HG02943 (cell line): ENCODE measurements at regions not wholly inside any gene's neighbourhood (a gene's known extent, or its start where the extent isn't known, plus 50 kb on each side); places are given as distances from the start of the nearest gene placed in this dataset.

Experiments used
- ATAC-seq: cut with Tn5 transposase; IDR thresholded peaks from one replicate; pipeline ENCODE4 v1.9.1; 2021; ENCODE audit warnings: mild to moderate bottlenecking, low read depth, moderate library complexity; ENCODE audit not compliant: unreplicated experiment

- ATAC-seq = no peak
These were observed 359.6 kb downstream of the RNF144B start for GRCh38 chr6:18746727-18747126.

DNA sequence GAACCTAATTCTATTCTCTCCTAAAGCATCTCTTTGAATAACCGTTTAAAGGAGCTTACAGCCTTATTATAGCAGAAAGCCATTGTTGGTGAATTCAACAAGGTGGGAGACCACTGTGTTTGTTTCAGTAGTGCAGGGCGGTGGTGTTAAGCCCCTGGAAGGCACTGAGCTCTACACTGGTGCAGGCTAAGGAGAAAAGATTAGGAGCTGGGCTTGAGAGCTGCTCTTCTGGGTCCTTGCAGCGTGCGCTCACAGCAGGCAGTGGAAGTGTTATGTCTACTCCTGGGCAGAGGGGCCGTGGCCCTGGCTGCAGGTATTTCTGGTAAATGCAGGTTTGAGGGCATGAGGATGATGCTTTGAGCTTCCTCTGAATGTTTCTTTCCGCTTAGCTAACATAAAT, 361.2 kb downstream of the RNF144B start:
- no peak for ATAC-seq

DNA sequence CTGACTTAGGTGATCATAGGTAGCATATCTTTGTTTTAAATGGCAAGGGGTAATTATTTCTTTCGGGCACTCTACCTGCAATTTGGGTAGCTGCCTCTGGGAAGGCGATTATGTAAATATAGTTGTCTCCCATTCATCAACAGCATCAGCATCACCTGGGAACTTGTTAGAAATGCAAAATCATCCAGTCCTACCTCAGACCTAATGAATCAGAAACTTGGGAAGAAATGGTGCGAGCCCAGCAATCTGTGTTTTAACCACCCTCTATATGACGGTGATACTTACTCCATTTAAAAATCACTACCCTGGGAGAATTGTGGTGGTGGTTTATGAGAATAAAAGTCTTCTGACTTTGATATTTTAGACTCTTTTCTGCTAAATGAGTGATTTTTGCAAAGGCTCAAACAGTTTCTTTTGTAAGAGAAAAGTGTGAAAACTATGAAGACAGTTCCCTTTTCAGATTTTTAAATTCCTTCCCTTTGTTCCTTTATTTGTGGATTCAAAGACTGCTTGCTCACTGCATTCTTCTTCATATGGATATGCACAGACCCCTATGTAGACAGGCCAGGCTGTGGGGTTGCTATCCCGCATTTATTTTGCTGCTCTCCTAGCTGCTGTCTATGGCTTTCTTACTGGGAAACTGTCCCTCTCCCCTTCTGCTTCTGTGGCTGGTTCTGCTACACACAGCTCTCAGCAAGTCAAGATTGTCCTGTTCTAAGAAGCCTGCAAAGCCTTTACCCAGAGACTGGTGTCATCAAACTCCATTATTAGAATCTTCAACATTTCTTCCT, 365.3 kb downstream of the RNF144B start:
- no peak for ATAC-seq

- ATAC-seq = no peak
These were observed 365.9 kb downstream of the RNF144B start for GRCh38 chr6:18753076-18753475.

GRCh38 chr6:18763086-18763485, 375.9 kb downstream of the RNF144B start:
- ATAC-seq = no peak

GRCh38 chr6:18784794-18785193, 397.6 kb downstream of the RNF144B start:
- ATAC-seq = no peak

DNA sequence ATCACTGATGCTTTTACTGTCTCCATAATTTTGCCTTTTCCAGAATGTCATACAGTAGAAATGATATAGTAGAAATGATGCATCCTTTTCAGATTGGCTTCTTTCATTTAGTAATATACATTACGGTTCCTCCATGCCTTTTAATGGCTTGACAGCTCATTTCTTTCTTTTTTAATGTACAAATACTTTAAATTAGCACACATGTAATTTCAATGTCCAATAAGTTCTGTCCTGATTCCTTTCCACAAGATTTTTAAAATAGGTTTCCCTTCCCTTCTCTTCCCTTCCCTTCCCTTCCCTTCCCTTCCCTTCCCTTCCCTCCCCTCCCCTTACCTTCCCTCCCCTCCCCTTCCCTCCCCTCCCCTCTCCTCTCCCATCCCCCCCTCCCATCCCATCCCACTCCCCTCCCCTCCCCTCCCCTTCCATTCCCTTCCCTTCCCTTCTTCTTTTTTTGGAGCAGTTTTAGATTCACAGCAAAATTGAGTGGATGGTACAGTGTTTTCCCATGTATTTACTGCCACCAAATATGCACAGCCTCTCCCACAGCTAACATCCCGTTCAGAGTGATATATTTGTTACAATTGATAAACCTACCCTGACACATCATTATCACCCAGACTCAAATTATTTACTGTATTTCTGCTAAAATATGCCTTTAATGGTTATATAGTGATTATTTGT, 398.8 kb downstream of the RNF144B start:
- no peak for ATAC-seq

- no peak for ATAC-seq
These were observed 405.7 kb downstream of the RNF144B start for GRCh38 chr6:18792866-18793265.

GRCh38 chr6:18795726-18796125, 408.6 kb downstream of the RNF144B start:
- ATAC-seq = no peak

DNA sequence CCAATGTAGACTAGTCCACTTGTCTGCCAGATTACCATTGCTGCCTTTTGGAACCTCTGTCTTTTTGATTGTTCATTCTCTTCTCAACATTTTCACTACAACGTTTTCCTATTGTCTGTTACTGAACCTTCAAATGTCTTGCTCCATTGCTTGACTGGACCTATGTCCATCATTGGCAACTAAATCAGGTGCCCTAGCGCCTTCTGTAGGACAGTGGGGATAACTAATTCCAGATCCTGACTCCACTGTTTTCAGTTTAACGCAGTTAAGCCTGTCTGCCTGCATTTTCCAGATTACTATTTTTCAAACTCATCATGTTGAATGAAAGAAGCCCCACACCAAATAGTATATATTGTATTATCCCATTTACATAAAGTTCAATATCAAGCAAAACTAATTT, 433.6 kb downstream of the RNF144B start:
- no peak for ATAC-seq

DNA sequence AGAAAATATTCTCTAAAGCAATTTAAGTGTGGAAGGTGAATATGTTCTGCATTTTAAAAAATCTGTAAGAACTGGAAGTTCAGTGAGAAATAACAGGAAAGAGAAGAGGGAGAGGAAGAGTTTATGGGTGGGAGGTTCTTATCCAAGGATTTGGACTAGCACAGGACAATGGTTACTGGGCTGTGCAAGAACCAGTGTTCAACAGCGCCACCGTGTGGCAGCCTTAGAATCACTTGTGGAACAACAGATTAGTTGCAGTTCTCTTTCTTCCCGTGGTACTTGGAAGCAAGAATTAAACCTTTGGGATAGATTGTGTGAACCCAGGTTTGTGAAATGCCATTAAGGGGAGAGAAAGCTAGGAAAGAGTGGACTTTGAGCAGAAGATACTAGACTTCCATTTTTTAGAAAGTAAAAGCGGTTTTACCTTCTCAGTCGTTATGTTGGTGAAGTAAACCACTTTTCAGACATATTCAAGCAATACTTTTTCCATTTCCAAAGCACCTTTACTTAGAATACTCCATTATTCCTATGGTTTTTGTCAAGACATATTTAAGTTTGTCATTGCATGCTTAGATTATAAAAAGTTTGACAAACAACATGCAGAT, 436.7 kb downstream of the RNF144B start:
- ATAC-seq = no peak

- no peak for ATAC-seq
These were observed 442.2 kb downstream of the RNF144B start for GRCh38 chr6:18829272-18829870.

DNA sequence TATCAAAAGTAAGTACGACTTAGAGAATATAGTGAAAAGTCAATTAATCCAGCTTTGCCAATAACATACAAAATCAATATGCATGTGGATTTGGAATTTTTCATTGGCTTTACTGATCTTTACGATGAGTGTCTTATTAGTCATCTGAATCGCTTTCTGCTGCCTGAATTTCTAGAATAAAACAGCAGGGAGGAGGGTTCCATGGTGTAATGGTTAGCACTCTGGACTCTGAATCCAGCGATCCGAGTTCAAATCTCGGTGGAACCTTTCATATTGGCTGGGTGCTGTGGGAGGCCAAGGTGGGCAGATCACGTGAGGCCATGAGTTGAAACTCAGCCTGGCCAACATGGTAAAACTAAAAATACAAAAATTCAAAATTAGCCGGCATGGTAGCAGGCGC, 448.8 kb downstream of the RNF144B start:
- no peak for ATAC-seq

DNA sequence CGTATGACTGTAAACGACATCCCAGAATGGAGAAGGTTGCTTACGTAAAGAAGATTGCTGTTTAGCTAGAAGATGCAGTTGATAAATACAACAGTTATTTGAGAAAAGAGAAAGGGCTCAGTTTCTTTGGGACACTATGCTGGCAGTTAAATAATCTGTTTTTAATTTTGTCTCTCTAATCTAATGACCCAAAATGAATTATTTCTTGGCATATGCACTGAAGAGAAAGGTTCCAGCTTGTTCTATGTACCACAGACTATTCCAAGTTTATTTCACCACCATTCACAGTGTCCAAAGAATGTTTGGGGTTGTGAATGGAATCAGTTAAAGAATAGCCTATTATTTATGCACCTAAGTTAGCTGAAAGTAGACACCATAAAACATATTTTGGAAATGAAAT, 449.9 kb downstream of the RNF144B start:
- no peak for ATAC-seq

GRCh38 chr6:18842534-18842933, 455.4 kb downstream of the RNF144B start:
- ATAC-seq = no peak

DNA sequence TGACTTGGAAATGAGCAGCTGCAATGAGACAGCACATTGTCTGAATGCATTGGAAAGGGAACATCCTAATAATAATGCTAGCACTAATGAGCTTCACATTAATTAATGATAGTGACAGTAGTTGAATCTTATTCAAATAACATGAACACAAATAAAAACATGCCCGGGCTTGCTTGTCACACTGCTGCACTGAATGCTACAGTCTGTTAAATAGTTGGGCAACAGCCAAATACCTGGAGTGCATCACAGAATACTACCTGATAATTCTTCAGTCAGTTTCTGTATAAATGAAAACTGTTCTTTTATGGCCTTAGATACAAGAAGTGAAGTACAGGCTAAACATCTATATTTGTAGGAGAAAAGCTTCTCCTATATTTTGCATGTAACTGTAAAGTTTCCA, 458.7 kb downstream of the RNF144B start:
- no peak for ATAC-seq

DNA sequence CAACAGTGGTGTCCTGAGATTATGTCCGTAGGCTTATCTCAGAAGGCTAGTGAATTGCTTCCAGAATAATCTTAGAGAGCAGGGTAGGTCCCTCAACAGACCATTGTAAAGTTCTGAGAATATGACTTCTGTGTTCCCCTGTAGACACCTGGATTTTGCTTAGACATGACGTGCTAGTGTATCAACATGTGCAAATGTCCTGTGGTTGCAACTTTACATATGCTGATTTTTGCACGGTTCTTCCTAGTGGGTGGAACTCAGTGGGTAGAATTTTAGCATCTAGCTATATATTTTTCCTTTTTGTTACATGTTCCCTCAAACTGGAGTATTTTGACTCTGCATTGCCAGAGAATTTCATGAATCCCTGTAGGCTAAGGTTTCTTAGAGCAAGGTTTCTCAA, 459.2 kb downstream of the RNF144B start:
- no peak for ATAC-seq

DNA sequence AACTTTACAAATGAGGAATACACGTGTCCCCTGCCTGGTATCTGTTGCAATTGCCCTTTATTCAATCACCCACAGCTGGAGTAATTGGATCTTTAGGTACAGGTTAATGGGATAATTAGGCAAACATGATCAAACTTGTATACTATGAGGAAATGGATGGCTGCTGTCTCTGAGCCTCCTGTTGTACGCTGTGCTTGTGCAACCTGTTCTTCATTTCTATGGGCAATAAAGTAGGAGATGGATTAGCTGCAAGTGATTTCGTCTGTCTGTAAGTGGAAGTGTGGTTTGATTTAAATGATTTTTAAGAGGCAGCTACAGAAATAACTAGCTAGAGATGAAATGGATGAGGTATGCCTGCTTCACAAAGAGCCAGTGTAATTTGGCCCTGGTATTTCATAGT, 474.1 kb downstream of the RNF144B start:
- ATAC-seq = no peak

DNA sequence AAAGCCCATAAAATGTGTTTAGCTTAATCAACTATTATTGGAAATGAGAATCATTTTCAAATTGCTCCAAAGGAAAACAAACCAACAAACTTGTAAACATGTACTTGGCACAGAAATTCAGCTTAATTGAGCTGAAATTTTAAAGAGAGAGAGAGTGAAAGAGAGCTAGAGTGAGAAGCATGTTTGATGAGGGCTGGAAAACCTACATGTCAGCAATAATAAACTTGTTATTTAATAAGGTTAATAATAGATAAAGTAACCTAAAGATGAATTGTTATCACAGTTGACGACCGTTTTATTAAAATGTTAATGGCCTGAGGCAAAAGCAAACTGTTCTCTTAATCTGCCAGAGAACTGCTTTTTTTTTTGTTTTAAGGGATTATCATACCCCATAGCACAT, 496.1 kb downstream of the RNF144B start:
- ATAC-seq = no peak

DNA sequence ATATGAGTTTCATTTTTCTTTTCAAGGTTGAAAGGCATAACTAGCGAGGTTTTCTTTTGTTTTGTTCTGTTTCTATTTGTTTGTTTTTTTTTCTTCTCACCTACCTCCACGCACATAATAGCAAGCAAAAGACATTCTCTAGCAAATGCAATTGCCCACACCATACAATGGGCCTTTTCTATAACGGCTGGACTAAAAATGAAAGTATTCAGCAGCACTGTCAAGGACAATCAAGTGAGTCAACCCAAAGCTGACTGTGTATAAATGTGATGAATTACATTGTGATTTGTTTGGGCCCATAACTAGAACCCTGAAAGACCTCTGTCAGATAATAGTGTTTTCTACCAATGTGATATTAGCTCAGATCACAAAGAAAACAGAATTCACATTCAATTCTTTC, 496.7 kb downstream of the RNF144B start:
- no peak for ATAC-seq

GRCh38 chr6:18893540-18894269, 506.6 kb downstream of the RNF144B start:
- ATAC-seq = no peak
